Inferior parietal cortex (tissue), 1 donor: ENCODE measurements at regions not wholly inside any gene's neighbourhood (a gene's known extent, or its start where the extent isn't known, plus 50 kb on each side); places are given as distances from the start of the nearest gene placed in this dataset.
"Not testable (repeated sequence)": the region's sequence is repeated elsewhere in the genome, so short reads cannot be mapped to it uniquely, and the experiment has no call there.

Experiments
- DNase-seq: peaks from one replicate; pipeline ENCODE4 v3.0.0-alpha.2; 2016; ENCODE audit errors: extremely low spot score

- DNase-seq, result no peak
Measured at GRCh38 chr5:3484836-3485235, 110.8 kb upstream of the IRX1 start.

- no peak for DNase-seq
Measured at GRCh38 chr5:3481175-3481574, 114.5 kb upstream of the IRX1 start.

GRCh38 chr5:3475674-3476073 is 120.0 kb upstream of the IRX1 start:
- DNase-seq, result no peak

GRCh38 chr5:3466392-3466791 is 129.2 kb upstream of the IRX1 start:
- DNase-seq, result no peak

GRCh38 chr5:3460416-3460815 is 135.2 kb upstream of the IRX1 start:
- DNase-seq, result no peak

GRCh38 chr5:3456121-3456681 is 139.4 kb upstream of the IRX1 start:
- no peak for DNase-seq

- not testable (repeated sequence) for DNase-seq
Measured at GRCh38 chr5:3454028-3454427, 141.6 kb upstream of the IRX1 start.

- no peak for DNase-seq
Measured at GRCh38 chr5:3452622-3453021, 143.0 kb upstream of the IRX1 start.

GRCh38 chr5:3451961-3452360 is 143.7 kb upstream of the IRX1 start:
- DNase-seq, result no peak

- DNase-seq, result no peak
Measured at GRCh38 chr5:3449481-3449880, 146.2 kb upstream of the IRX1 start.

- DNase-seq, result no peak
Measured at GRCh38 chr5:3446410-3446809, 149.2 kb upstream of the IRX1 start.

- DNase-seq, result not testable (repeated sequence)
Measured at GRCh38 chr5:3445517-3445916, 150.1 kb upstream of the IRX1 start.

- no peak for DNase-seq
Measured at GRCh38 chr5:3432135-3432534, 163.5 kb upstream of the IRX1 start.

- DNase-seq, result no peak
Measured at GRCh38 chr5:3430691-3431090, 164.9 kb upstream of the IRX1 start.

- DNase-seq, result peak; percentile 3
Measured at GRCh38 chr5:3429962-3430361, 165.7 kb upstream of the IRX1 start.

GRCh38 chr5:3428334-3428733 is 167.3 kb upstream of the IRX1 start:
- DNase-seq, result no peak

GRCh38 chr5:3424946-3425345 is 170.7 kb upstream of the IRX1 start:
- no peak for DNase-seq

GRCh38 chr5:3417376-3417943 is 178.2 kb upstream of the IRX1 start:
- no peak for DNase-seq

- no peak for DNase-seq
Measured at GRCh38 chr5:3414371-3414770, 181.3 kb upstream of the IRX1 start.

- DNase-seq, result no peak
Measured at GRCh38 chr5:3412146-3412545, 183.5 kb upstream of the IRX1 start.

GRCh38 chr5:3411363-3411762 is 184.3 kb upstream of the IRX1 start:
- no peak for DNase-seq

GRCh38 chr5:3401635-3402034 is 194.0 kb upstream of the IRX1 start:
- no peak for DNase-seq

- DNase-seq, result no peak
Measured at GRCh38 chr5:3400659-3401058, 195.0 kb upstream of the IRX1 start.
